CD8-positive, alpha-beta memory T cell (primary cell): ENCODE measurements at regions not wholly inside any gene's neighbourhood (a gene's known extent, or its start where the extent isn't known, plus 50 kb on each side); places are given as distances from the start of the nearest gene placed in this dataset.

Experiments
- CTCF ChIA-PET: fragments of 350-600 bp; sonication (Branson Sonifier 250); formaldehyde crosslinking; loops from one replicate; lab custom pipeline; 2021; ENCODE audit warnings: antibody characterized with exemption; lab: Charles Lee
- POLR2A ChIA-PET: fragments of 350-600 bp; sonication (Branson Sonifier 250); formaldehyde crosslinking; loops from one replicate; lab custom pipeline; 2021; ENCODE audit warnings: antibody characterized with exemption; lab: Charles Lee
- DNase-seq, 5 donors: peaks; one replicate each; pipeline versions ENCODE4 v3.0.0 to v3.0.0-alpha.2; 2020 to 2022; ENCODE audit warnings: mixed read lengths in 1 of 5
- H3K27ac ChIP-seq: one replicate; pipeline ENCODE4 v1.7.0; 2013; ENCODE audit warnings: low read depth, mild to moderate bottlenecking, low read length, moderate library complexity
- H3K27me3 ChIP-seq: 2 replicates; pipeline ENCODE4 v1.7.0; 2013; ENCODE audit warnings: low read length, mild to moderate bottlenecking; ENCODE audit not compliant: insufficient read depth, poor library complexity, severe bottlenecking
- H3K36me3 ChIP-seq: 2 replicates; pipeline ENCODE4 v1.7.0; 2013; ENCODE audit warnings: mild to moderate bottlenecking, low read length, moderate library complexity; ENCODE audit not compliant: insufficient read depth
- H3K4me1 ChIP-seq: 2 replicates; pipeline ENCODE4 v1.7.0; 2013; ENCODE audit warnings: mild to moderate bottlenecking, low read length, moderate library complexity; ENCODE audit not compliant: insufficient read depth
- H3K4me3 ChIP-seq: 2 replicates; pipeline ENCODE4 v1.7.0; 2013; ENCODE audit warnings: mild to moderate bottlenecking, low read length
- H3K9me3 ChIP-seq: 2 replicates; pipeline ENCODE4 v1.7.0; 2013; ENCODE audit warnings: mild to moderate bottlenecking, low read length
- H3K27ac Mint-ChIP-seq, 8 donors: one replicate each; pipeline ENCODE4 v1.8.0; 2020 to 2021; ENCODE audit warnings: mixed read lengths in 8 of 8, mild to moderate bottlenecking in 6 of 8, inconsistent platforms in 3 of 8, moderate library complexity in 3 of 8
- H3K27me3 Mint-ChIP-seq, 2 donors: one replicate each; pipeline ENCODE4 v1.8.0; 2020 to 2021; ENCODE audit warnings: mixed read lengths in 2 of 2, mild to moderate bottlenecking in 1 of 2, moderate library complexity in 1 of 2
- H3K36me3 Mint-ChIP-seq, 3 donors: one replicate each; pipeline ENCODE4 v1.8.0; 2020 to 2021; ENCODE audit warnings: mixed read lengths in 3 of 3, inconsistent platforms in 1 of 3, mild to moderate bottlenecking in 1 of 3
- H3K4me1 Mint-ChIP-seq, 3 donors: one replicate each; pipeline ENCODE4 v1.8.0; 2020 to 2021; ENCODE audit warnings: mixed read lengths in 3 of 3, inconsistent platforms in 1 of 3, mild to moderate bottlenecking in 1 of 3
- H3K4me3 Mint-ChIP-seq, 7 donors: one replicate each; pipeline ENCODE4 v1.8.0; 2020 to 2021; ENCODE audit warnings: mixed read lengths in 7 of 7, mild to moderate bottlenecking in 6 of 7, moderate library complexity in 4 of 7, inconsistent platforms in 2 of 7
- H3K9me3 Mint-ChIP-seq, 5 donors: one replicate each; pipeline ENCODE4 v1.8.0; 2020 to 2022; ENCODE audit warnings: mixed read lengths in 5 of 5, mild to moderate bottlenecking in 3 of 5, moderate library complexity in 2 of 5, inconsistent platforms in 1 of 5

- no peaks in the 10 kb centered on the region for H3K4me1 ChIP-seq
- H3K4me3 ChIP-seq: no peak overlapping the region
- H3K9me3 ChIP-seq: no peaks in the 10 kb centered on the region
- H3K4me3 Mint-ChIP-seq: no peak overlapping the region
- CTCF ChIA-PET: no interaction called here
- POLR2A ChIA-PET: no interaction called here
- no peak overlapping the region for H3K27ac ChIP-seq
- H3K27ac Mint-ChIP-seq: no peak overlapping the region
- peaks cover 0 to 6% (median 0%) of the 10 kb centered on the region in 5 donors for H3K9me3 Mint-ChIP-seq
- H3K27me3 ChIP-seq: no peaks in the 10 kb centered on the region
- no peak for DNase-seq
- no peaks in the 10 kb centered on the region for H3K36me3 Mint-ChIP-seq
- H3K4me1 Mint-ChIP-seq: no peaks in the 10 kb centered on the region
- peaks cover 13 to 39% of the 10 kb centered on the region in 2 donors for H3K27me3 Mint-ChIP-seq
- no peaks in the 10 kb centered on the region for H3K36me3 ChIP-seq
Observed at GRCh38 chr12:127304751-127305725, 961.9 kb upstream of the TMEM132C start.

- H3K4me3 Mint-ChIP-seq: no peak overlapping the region
- H3K36me3 Mint-ChIP-seq: no peaks in the 10 kb centered on the region
- CTCF ChIA-PET: no interaction called here
- H3K27ac Mint-ChIP-seq: no peak overlapping the region
- Histone ChIP-seq H3K27me3 (no peaks in the 10 kb centered on the region), H3K4me3 (no peak overlapping the region), H3K9me3 (no peaks in the 10 kb centered on the region), H3K4me1 (no peaks in the 10 kb centered on the region), H3K27ac (no peak overlapping the region), H3K36me3 (no peaks in the 10 kb centered on the region)
- POLR2A ChIA-PET: no interaction called here
- peaks cover 0 to 2% (median 0%) of the 10 kb centered on the region in 3 donors for H3K4me1 Mint-ChIP-seq
- no peak for DNase-seq
- H3K27me3 Mint-ChIP-seq: peaks cover 12 to 39% of the 10 kb centered on the region in 2 donors
- H3K9me3 Mint-ChIP-seq: peaks cover 0 to 6% (median 0%) of the 10 kb centered on the region in 5 donors
Observed at GRCh38 chr12:127306604-127307215, 960.3 kb upstream of the TMEM132C start.

- H3K27me3 ChIP-seq: no peaks in the 10 kb centered on the region
- no peak overlapping the region for H3K27ac ChIP-seq
- no peak for DNase-seq
- H3K4me3 Mint-ChIP-seq: no peak overlapping the region
- H3K9me3 Mint-ChIP-seq: peaks cover 0 to 6% (median 0%) of the 10 kb centered on the region in 5 donors
- peaks cover 0 to 2% (median 0%) of the 10 kb centered on the region in 3 donors for H3K36me3 Mint-ChIP-seq
- CTCF ChIA-PET: no interaction called here
- H3K4me1 ChIP-seq: no peaks in the 10 kb centered on the region
- H3K27me3 Mint-ChIP-seq: peaks cover 12 to 39% of the 10 kb centered on the region in 2 donors
- no peak overlapping the region for H3K27ac Mint-ChIP-seq
- H3K4me3 ChIP-seq: no peak overlapping the region
- no peaks in the 10 kb centered on the region for H3K36me3 ChIP-seq
- H3K4me1 Mint-ChIP-seq: peaks cover 0 to 2% (median 0%) of the 10 kb centered on the region in 3 donors
- H3K9me3 ChIP-seq: no peaks in the 10 kb centered on the region
- POLR2A ChIA-PET: no interaction called here
Observed at GRCh38 chr12:127307528-127307927, 959.4 kb upstream of the TMEM132C start.

GRCh38 chr12:127308148-127308547 lies 958.8 kb upstream of the TMEM132C start:
- Mint-ChIP-seq H3K4me3 (no peak overlapping the region), H3K9me3 (peaks cover 0 to 6% (median 0%) of the 10 kb centered on the region in 5 donors), H3K36me3 (peaks cover 0 to 2% (median 0%) of the 10 kb centered on the region in 3 donors), H3K27ac (no peak overlapping the region), H3K27me3 (peaks cover 12 to 39% of the 10 kb centered on the region in 2 donors), H3K4me1 (peaks cover 0 to 2% (median 0%) of the 10 kb centered on the region in 3 donors)
- DNase-seq: no peak
- Histone ChIP-seq H3K9me3 (no peaks in the 10 kb centered on the region), H3K4me1 (no peaks in the 10 kb centered on the region), H3K4me3 (no peak overlapping the region), H3K36me3 (no peaks in the 10 kb centered on the region), H3K27ac (no peak overlapping the region), H3K27me3 (no peaks in the 10 kb centered on the region)
- POLR2A ChIA-PET: no interaction called here
- CTCF ChIA-PET: no interaction called here

GRCh38 chr12:127310548-127310947 lies 956.4 kb upstream of the TMEM132C start:
- H3K9me3 Mint-ChIP-seq: peaks cover 0 to 6% (median 3%) of the 10 kb centered on the region in 5 donors
- H3K27ac Mint-ChIP-seq: no peak overlapping the region
- H3K9me3 ChIP-seq: no peaks in the 10 kb centered on the region
- no peak for DNase-seq
- H3K4me1 ChIP-seq: no peaks in the 10 kb centered on the region
- H3K27me3 ChIP-seq: no peaks in the 10 kb centered on the region
- peaks cover 7 to 37% of the 10 kb centered on the region in 2 donors for H3K27me3 Mint-ChIP-seq
- ChIA-PET POLR2A (no interaction called here), CTCF (no interaction called here)
- H3K36me3 ChIP-seq: no peaks in the 10 kb centered on the region
- no peak overlapping the region for H3K4me3 Mint-ChIP-seq
- H3K4me3 ChIP-seq: no peak overlapping the region
- H3K4me1 Mint-ChIP-seq: peaks cover 0 to 2% (median 0%) of the 10 kb centered on the region in 3 donors
- H3K36me3 Mint-ChIP-seq: peaks cover 0 to 3% (median 0%) of the 10 kb centered on the region in 3 donors
- no peak overlapping the region for H3K27ac ChIP-seq

GRCh38 chr12:127311720-127312364 lies 955.1 kb upstream of the TMEM132C start:
- peaks cover 0 to 6% (median 3%) of the 10 kb centered on the region in 5 donors for H3K9me3 Mint-ChIP-seq
- CTCF ChIA-PET: no interaction called here
- peaks cover 0 to 3% (median 0%) of the 10 kb centered on the region in 3 donors for H3K36me3 Mint-ChIP-seq
- H3K27me3 Mint-ChIP-seq: peaks cover 4 to 33% of the 10 kb centered on the region in 2 donors
- no peaks in the 10 kb centered on the region for H3K9me3 ChIP-seq
- no peak overlapping the region for H3K4me3 Mint-ChIP-seq
- H3K4me3 ChIP-seq: no peak overlapping the region
- no peak overlapping the region for H3K27ac ChIP-seq
- DNase-seq: no peak
- POLR2A ChIA-PET: no interaction called here
- no peaks in the 10 kb centered on the region for H3K27me3 ChIP-seq
- H3K27ac Mint-ChIP-seq: no peak overlapping the region
- H3K4me1 ChIP-seq: no peaks in the 10 kb centered on the region
- no peaks in the 10 kb centered on the region for H3K36me3 ChIP-seq
- H3K4me1 Mint-ChIP-seq: peaks cover 0 to 2% (median 0%) of the 10 kb centered on the region in 3 donors

GRCh38 chr12:127324681-127325080 lies 942.3 kb upstream of the TMEM132C start:
- no peaks in the 10 kb centered on the region for H3K4me1 ChIP-seq
- POLR2A ChIA-PET: no interaction called here

More at GRCh38 chr12:127324681-127325080, 942.3 kb upstream of the TMEM132C start:
- Mint-ChIP-seq H3K36me3 (no peaks in the 10 kb centered on the region), H3K4me1 (no peaks in the 10 kb centered on the region), H3K27me3 (peaks cover 5 to 7% of the 10 kb centered on the region in 2 donors), H3K9me3 (peaks cover 0 to 3% (median 0%) of the 10 kb centered on the region in 5 donors), H3K27ac (no peak overlapping the region), H3K4me3 (no peak overlapping the region)
- DNase-seq: no peak
- H3K9me3 ChIP-seq: no peaks in the 10 kb centered on the region
- no peaks in the 10 kb centered on the region for H3K36me3 ChIP-seq
- no peak overlapping the region for H3K4me3 ChIP-seq
- CTCF ChIA-PET: no interaction called here
- no peaks in the 10 kb centered on the region for H3K27me3 ChIP-seq
- no peak overlapping the region for H3K27ac ChIP-seq
